ENCODE measurements at regions not wholly inside any gene's neighbourhood (a gene's known extent, or its start where the extent isn't known, plus 50 kb on each side); places are given as distances from the start of the nearest gene placed in this dataset.

DNA sequence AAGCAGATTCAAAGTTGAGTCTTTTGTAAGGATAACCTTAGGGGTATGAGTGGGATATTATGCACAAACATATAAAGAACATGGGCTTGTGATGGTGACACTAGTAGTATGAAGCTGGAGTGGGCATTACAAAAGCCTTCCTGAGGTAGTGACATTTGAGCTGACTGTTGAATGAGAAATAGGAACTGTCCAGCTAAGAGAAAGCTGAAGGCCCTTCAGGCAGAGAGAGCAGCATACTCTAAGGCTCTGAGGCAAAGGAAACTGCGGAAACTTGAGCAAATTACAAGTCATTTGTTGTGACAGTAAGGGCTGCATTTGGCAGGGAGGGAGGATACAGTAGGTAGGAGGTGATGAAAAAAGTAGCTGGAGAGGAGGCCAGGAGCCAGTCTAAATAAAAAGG, 190.7 kb upstream of the CD96 start:
- DNase-seq (ENCODE audit: low read depth in 2 of 2) = no peak

DNA sequence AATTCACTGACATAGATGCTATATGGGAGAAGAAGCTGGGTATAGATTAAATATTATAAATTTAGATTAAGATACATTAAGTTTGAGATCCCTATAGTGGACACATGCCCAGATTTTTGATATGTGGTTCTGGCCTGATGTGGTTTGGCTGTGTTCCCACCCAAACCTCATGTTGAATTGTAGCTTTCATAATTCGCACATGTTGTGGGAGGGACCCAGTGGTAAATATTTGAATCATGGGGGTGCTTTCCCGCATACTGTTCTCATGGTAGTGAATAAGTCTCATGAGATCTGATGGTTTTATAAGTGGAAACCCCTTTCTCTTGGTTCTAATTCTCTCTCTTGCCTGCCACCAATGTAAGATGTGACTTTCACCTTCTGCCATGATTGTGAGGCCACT, 189.4 kb upstream of the CD96 start:
- DNase-seq (ENCODE audit: low read depth in 2 of 2) = no peak

DNA sequence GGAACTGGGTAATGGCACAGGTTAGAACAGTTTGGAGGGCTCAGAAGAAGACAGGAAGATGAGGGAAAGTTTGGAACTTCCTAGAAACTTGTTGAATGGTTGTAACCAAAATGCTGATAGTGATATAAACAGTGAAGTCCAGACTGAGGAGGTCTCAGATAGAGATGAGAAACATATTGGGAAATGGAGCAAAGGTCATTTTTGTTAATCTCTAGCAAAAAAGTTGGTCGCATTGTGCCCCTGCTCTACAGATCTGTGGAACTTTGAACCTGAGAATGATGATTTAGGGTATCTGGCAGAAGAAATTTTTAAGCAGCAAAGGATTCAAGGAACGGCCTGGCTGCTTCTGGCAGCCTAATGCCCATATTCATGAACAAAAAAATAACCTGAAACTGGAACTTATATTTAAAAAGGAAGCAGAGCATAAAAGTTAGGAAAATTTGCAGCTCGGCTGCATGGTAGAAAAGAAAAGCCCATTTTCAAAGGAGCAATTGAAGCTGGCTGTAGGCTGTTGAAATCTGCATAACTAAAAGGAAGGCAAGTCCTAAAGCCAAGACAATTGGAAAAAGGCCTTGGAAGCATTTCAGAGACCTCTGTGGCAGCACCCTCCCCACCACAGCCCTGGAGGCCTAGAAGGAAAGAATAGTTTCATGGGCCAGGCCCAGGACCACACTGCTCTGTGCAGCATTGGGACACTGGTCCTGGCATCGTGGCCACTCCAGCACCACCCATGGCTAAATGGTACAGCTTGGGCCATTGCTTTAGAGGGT, 182.6 kb upstream of the CD96 start:
- no peak for DNase-seq (ENCODE audit: low read depth in 2 of 2)

DNA sequence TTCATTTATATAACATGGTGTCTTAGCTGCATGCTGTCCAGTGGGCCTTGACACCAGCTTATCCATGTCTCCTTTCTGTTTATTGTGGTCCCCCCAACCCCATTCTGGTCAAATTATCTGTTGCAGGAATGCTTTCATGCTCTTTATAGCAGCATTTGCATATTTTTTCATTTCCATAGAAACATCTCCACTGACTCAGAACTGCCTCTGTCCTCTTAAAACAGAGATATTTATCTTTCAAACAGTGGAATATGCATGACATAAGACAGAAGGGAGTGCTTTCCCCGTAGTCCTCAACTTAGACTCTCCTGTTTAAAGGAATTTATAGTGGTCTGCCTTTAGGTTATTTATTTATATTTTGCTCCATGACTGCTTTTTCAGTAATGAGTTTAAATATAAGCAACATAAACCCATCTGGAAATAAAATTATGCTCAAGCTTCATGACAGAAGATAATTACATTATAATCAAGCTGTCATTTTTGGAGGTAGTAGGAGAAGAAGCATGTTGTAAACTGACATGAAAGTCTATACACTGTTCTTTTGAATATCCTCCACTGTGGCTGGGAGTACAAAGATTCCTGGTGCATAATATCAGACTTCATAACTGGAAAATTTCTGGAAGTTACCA, 179.5 kb upstream of the CD96 start:
- DNase-seq (ENCODE audit: low read depth in 2 of 2) = no peak

DNA sequence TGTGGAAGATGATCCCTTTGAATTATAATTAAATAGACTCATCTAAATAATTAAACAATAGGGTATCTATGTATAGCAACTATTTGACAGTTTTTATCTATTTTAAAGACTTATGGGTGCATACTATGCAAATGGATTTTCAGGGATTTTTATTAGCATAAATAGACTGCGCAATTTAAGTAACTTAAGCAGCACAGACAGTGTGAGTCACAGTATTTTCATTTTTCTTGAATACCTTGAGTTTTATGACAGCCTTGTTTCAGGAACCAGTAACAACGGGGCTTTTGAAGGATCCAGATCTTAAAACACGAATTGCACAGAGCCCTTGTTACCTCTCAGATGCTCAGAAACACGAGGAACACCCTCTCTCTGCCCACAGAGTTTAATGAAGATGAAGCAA, 175.5 kb upstream of the CD96 start:
- DNase-seq (ENCODE audit: low read depth in 2 of 2) = no peak

DNA sequence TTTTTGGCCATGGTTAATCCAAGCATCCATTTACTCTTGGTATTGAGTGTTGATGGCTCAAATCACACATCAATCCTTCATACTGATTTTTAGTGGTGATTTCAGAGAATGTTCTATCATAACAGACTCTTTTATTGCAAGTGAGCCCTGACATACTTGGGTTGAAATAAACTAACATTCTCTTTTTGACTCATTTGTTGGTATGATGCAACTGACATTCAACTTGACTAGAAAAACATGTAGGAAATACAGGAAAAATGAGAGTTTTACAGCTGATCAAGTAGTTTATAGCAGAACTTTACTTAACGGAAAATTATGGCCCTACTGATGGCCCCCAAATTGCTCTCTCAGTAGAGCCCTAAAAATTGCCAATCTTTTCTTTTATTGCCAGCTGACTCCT, 173.9 kb upstream of the CD96 start:
- no peak for DNase-seq (ENCODE audit: low read depth in 2 of 2)

DNA sequence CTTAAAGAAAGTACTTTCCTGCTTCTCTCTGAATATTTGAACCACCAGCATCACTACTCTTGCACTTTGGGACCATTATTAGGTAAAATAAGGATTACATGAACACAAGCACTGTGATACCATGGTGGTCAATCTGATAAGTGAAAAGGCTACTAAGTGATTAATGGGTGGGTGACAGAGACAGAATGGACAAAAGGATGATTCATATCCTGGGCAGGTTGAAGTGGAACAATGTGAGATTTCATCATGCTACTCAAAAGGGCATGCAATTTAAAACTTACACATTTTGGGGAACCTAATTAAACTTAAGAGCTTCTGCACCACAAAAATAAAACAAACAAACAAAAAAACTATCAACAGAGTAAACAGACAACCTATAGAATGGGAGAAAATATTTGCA, 172.0 kb upstream of the CD96 start:
- DNase-seq (ENCODE audit: low read depth in 2 of 2) = peak; percentile 30 to 62

DNA sequence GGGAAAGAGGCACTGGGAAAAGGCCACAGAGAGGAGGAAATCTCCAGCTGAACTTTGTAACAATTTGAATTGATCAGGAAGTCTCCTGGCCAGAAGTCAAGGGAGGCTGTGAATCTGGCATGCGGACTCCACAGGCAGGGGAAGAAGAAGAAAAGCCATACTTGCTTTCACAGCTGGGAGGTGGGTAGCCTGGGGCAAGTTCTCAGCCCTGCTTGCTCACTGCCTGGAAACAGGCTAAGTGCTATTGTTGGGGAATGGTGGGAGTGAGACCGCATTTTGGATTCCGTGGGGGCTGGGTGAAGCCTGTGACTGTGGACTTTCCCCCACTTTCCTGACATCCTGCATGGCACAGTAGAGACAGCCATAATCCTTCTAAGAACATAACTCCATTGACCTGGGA, 168.8 kb upstream of the CD96 start:
- DNase-seq (ENCODE audit: low read depth in 2 of 2) = no peak

DNA sequence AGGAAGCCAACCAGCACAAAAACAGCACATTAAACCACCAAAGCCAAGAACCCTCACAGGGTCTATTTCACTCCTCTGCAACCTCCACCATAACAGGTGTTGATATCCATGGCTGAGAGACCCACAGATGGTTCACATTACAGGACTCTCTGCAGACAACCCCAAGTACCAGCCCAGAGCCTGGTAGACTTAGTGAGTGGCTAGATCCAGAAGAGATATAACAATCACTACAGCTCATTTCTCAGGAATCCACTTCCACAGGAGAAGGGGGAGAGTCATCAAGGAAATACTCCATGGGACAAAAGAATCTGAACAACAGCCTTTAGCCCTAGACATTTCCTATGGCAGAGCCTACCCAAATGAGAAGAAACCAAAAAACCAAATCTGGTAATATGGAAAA, 168.1 kb upstream of the CD96 start:
- DNase-seq (ENCODE audit: low read depth in 2 of 2) = peak in 1 of 2 donors; percentile 27

DNA sequence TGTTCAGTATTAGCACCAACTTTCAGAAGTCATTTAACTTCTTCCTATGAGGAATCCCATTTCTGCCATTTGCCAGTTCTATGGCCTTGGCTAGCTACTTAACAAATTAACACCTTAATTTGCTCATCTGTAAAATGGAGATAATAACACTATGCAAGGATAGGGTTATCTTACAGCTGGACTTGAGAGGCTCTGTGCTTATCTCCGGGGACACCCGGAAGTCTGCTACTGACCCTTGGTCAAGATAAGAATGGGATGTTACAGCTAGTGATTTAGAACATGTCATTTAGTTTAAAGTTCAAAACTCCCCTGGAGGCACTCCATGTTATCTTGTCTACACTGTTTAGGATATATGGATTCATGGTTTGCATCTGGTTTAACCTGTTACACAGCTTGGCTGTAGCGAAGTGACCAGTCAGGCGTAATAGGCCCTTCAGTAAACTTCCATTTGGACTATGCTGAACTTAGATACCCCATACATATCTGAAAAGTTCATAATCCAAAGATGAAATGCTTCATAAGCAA, 156.0 kb upstream of the CD96 start:
- no peak for DNase-seq (ENCODE audit: low read depth in 2 of 2)

DNA sequence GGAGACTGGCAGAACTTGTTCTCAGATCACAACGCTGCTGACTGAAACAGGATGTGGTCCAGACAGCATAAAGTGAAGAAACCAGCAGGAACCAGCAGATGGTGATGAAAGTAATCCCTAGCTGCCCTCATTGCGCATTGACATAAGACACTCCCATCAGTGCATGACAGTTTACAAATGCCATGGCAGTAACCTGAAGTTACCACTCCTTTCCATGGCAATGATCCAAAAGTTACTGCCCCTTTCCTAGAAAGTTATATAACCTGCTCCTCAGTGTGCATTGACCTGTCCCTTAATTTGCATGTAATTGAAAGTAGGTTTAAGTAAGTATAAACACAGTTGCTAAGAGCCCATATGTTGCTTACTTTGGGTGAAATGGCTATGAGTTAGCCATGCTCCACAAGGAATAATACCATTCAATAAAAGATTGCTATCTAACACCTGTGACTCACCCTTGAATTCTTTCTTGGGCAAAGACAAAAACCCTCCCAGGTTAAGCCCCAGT, 149.1 kb upstream of the CD96 start:
- DNase-seq (ENCODE audit: low read depth in 2 of 2) = no peak

DNA sequence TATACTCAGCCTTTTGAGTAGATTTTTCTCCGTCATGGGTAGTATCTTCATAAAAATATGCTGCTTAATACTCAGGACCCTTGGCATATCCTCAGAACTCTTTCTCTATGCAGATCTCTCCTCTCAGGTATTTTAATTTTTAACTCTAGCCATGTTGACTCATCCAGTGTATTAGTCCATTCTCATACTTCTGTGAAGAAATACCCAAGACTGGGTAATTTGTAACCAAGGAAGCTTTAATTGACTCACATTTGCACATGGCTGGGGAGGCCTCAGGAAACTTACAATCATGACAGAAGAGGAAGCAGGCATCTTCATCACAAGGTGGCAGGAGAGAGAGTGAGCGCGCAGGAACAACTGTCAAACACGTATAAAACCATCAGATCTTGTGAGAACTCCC, 129.3 kb upstream of the CD96 start:
- no peak for DNase-seq (ENCODE audit: low read depth in 2 of 2)

DNA sequence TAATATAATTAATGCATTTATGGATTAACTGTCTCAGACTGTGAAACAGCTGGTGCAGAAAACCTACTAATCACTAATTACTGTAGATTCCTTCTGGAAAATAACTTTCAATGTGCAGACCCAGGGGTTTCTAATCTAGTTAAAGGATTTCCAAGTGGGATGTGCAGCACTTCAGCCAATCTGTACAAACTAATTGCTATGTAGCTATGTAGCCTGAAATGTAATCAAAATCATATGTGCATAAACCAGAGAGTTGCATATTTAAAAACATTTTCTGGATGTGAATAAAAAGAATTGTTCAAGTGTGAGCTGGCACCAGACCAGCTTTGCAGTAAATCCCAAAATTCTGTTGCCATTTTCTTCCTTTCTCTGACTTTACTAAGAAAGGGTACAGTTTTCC, 127.5 kb upstream of the CD96 start:
- no peak for DNase-seq (ENCODE audit: low read depth in 2 of 2)

DNA sequence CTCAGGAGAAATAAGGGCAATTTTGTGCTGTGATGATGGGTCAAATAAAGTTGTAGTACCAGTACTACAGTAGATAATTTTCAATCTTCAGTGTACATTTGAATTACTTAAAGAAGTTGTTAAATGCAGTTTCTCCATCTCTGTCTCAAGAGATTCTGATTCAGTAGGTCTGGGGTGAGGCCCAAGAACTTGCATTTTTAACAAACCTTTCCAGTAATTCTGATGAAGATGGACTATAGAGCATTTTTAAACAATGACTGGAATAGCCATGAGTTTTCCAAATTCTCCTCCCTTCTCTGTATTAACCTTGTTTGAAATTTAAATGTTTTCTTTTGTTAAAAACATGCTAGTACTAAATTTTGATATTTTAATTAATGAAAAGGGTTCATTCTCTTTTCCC, 127.0 kb upstream of the CD96 start:
- no peak for DNase-seq (ENCODE audit: low read depth in 2 of 2)

DNA sequence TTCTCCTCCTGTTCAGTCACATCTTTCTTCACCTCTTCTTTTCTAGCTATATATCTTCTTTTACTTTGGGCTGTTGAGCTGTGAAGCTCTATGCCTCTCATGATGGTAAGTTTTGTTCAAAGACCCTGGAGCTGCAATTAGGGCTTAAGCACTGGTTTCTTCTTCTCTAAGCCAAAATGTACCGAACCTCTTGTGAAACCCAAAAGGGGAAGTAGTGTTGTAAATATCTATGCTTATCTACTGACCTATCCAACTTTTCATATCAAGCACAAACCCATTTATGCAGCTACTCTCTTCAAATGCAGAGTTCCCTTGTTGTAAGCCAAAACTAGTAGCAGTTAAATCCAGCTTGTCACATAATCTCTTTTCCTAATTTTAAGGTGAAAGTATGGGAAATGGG, 123.6 kb upstream of the CD96 start:
- DNase-seq (ENCODE audit: low read depth in 2 of 2) = no peak

DNA sequence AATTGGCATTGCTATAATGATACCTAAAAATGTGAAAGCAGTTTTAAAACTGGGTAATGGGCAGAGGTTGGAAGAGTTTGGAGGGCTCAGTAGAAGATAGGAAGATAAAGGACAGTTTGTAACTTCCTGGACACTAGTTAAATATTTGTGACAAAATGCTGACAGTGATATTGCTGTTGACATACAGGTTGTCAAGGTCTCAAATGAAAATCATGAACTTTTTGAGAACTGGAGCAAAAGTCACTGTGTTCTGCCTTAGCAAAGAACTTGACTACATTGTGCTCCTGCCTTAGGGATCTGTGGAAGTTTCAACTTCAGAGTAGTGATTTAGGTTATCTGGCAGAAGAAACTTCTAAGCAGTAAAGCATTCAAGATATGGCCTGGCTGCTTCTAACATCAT, 113.7 kb upstream of the CD96 start:
- DNase-seq (ENCODE audit: low read depth in 2 of 2) = no peak

DNA sequence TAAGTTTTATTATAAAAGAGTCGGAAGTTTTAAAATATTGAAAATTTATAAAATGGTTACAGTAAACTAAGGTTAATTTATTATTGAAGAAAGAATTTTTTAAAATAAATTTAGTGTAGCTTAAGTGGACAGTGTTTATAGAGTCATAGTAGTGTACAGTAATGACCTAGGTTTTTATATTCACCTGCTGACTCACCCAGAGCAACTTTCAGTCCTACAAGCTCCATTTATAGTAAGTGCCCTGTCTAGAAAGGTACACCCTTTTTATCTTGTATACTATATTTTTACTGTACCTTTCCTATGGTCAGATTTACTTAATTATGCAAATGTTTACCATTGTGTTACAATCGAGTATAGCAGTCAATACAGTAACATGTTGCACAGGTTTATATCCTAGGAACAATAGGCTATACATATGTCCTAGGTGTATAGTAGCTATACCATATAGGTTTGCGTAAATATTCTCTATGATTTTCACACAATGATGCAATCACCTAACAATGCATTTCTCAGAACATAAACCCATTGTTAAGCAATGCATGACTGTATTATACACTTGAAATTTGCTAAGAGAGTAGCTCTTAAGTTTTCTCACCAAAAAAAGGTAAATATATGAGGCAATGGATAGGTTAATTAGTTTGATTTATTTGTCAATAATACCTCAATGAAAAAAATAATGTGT, 106.9 kb upstream of the CD96 start:
- no peak for DNase-seq (ENCODE audit: low read depth in 2 of 2)

DNA sequence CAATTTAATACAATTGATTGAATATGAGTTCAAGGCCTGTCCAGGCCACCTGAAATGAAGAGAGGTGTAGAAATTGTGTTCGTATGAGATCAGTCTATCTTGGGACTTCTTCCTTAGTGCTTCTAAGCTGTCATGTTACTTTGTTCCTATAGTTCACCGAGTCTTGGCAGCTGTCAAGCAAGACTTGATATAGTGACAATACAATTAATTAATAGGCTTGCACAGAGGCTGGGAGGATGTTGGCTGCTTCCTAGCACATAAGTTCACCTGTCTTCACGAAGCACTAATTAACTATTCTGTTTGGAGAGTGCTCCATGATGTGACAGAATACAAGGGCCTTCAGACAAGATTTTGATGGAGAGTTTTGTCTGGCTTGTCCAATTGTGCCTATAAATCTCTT, 103.7 kb upstream of the CD96 start:
- no peak for DNase-seq (ENCODE audit: low read depth in 2 of 2)

DNA sequence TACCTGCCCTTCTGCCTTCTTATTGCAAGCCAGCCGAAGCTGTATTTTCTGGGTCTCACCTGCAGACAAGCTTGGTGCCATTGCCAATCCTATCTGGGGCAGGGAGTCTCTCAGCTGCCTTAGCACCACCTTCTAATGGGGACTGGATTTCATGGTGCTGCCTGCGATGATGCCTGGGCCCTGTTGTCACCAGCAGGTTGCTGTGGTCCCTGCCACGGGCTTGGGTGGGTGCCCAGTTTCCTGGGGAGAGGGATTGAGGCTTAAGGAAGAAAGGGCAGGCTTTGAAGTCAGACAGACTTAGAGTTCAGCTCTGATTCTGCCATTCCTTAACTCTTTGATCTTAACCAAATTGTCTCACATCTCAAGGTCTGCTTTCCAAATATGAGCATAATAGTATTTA, 87.4 kb upstream of the CD96 start:
- no peak for DNase-seq (ENCODE audit: low read depth in 2 of 2)

DNA sequence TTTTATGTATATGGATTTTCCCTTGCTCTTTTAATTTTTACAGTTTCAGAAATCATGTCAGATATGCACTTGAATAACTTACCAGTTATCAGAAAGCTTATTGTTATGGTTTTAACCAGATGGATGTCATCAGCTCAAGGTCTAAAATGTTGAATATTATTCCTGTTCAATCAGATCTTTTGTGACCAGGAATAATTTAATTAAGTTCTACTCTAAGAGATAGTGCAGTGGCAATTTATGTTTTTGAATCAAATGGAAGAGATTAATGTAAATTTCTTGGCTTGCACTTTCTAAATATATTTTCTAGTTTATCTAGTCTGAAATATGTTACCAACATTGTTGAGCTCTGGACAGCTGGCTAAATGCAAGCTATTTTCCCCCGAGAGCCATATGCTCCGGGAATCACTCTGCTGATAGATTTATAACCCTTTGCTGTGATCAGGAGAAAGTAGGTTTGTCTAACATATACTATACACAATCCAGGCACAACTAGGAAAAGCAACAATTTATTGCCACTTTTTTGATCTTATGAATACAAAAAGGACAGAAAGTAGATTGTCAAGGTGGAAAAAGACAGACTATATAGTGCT, 76.8 kb upstream of the CD96 start:
- DNase-seq (ENCODE audit: low read depth in 2 of 2) = no peak

DNA sequence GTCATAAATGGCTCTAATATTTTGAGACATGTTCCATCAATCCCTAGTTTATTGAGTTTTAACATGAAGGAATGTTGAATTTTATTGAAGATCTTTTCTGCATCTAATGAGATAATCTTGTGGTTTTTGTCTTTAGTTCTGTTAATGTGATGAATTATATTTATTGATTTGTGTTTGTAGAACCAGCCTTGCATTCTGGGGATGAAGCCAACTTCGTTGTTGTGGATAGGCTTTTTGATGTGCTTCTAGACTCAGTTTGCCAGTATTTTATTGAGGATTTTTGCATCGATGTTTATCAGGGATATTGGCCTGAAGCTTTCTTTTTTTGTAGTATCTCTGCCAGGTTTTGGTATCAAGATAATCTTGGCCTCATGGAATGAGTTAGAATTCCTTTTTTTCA, 72.0 kb upstream of the CD96 start:
- DNase-seq (ENCODE audit: low read depth in 2 of 2) = no peak

DNA sequence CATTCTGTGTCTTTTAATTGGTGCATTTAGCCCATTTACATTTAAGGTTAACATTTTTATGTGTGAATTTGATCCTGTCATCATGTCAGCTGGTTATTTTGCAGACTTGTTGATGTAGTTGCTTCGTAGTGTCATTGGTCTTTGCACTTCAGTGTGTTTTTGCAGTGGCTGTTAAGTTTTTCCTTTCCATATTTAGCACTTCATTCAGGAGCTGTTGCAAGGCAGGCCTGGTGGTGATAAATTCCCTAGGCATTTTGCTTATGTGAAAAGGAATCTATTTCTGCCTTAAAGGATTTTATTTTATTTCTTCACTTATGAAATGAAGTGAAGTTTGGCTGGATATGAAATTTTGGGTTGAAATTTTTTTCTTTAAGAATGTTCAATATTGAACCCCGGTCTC, 70.2 kb upstream of the CD96 start:
- no peak for DNase-seq (ENCODE audit: low read depth in 2 of 2)
